ENCODE measurements at regions not wholly inside any gene's neighbourhood (a gene's known extent, or its start where the extent isn't known, plus 50 kb on each side); places are given as distances from the start of the nearest gene placed in this dataset.

DNA sequence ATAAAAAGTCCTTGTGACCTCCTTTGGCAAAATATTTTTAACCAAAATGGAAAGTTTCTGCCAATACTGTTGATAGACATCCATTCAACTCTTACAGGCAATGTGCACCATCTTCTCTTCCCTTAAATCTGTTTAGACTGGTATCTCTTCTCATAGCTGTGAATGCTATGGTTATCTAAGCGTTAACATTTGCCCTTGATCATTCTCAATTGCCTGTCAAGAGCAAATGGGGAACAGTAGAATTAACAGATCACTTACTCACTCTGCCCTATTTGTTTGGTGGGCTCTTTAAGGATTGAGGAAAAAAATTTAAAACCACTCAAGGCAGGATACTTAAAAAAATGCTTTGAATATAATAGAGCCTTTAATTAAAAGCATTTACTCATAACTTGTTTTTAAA is 808.4 kb downstream of the NXPH1 start:
- TF ChIP-seq POLR2A (IDR thresholded peaks at IDR 0.05; ENCODE audit: low read length) (no peak), GATA1 (IDR thresholded peaks at IDR 0.05; ENCODE audit: low read depth, low read length) (no peak)

All from erythroblast (primary cell).